RWPE1 (cell line): ENCODE measurements at regions not wholly inside any gene's neighbourhood (a gene's known extent, or its start where the extent isn't known, plus 50 kb on each side); places are given as distances from the start of the nearest gene placed in this dataset.

ENCODE experiments used
- CTCF ChIA-PET: fragments of 350-600 bp; sonication (Branson Sonifier 250); formaldehyde crosslinking; extraction: SDS; loops from one replicate; lab custom pipeline; 2021; lab: Yijun Ruan, JAX
- POLR2A ChIA-PET: fragments of 400-600 bp; formaldehyde crosslinking; extraction: SDS; loops from one replicate; lab custom pipeline; 2020; ENCODE audit warnings: antibody characterized with exemption; ENCODE audit not compliant: low non-redundant PET; lab: Yijun Ruan, JAX
- DNase-seq: peaks from one replicate; pipeline ENCODE4 v3.0.0; 2012; ENCODE audit warnings: low spot score
- H3K27ac ChIP-seq: fragments of 450-650 bp; 2 replicates; pipeline ENCODE4 v1.5.1; 2017
- TF ChIP-seq, protein P1 (sequence below): fragments of 450-650 bp; conservative IDR thresholded peaks from 2 replicates; pipeline ENCODE4 v1.5.1; 2017; ENCODE audit warnings: low read depth, mild to moderate bottlenecking

DNA sequence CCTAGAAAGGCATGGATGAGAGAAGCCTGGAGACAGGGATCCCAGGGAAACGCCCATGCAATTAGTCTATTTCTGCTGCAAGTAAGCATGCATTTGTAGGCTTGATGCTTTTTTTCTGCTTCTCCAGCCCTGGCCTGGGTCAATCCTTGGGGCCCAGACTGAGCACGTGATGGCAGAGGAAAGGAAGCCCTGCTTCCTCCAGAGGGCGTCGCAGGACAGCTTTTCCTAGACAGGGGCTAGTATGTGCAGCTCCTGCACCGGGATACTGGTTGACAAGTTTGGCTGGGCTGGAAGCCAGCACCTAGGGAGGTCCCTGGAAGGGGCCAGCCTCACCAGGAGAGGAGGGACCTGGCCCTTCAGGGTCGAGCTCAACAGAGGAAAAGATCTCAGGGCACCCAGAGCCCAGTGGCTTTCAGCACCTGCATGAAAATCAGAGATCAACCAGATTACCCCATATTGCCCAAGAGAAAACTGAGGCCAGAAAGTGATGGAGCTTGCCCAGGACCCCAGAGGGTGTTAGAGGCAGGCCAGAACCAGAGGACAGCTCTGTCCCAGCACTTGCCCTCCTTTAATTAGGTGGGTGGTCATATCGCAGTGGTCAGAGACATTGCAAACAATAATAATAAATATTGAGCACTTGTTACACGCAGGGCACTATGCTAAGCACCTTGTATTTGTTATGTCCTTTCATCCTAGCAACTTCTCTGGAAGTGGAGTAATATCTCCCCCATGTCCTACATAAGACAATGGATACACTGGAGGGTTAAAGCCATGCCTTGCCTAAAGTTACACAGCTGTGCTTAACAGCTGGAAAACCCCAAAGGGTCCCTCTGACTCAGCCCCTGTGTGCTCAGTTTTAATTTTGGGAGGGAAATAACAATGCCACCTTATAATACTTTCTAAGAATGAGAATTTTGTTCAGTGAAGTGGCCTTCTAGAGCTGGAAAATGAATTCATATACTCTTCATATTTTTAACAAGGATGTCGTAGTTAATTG, 67.1 kb downstream of the KLF4 start:
- no peak overlapping the region; the same call in 1 of the 2 replicates for H3K27ac ChIP-seq
- TF ChIP-seq, protein P1, sequence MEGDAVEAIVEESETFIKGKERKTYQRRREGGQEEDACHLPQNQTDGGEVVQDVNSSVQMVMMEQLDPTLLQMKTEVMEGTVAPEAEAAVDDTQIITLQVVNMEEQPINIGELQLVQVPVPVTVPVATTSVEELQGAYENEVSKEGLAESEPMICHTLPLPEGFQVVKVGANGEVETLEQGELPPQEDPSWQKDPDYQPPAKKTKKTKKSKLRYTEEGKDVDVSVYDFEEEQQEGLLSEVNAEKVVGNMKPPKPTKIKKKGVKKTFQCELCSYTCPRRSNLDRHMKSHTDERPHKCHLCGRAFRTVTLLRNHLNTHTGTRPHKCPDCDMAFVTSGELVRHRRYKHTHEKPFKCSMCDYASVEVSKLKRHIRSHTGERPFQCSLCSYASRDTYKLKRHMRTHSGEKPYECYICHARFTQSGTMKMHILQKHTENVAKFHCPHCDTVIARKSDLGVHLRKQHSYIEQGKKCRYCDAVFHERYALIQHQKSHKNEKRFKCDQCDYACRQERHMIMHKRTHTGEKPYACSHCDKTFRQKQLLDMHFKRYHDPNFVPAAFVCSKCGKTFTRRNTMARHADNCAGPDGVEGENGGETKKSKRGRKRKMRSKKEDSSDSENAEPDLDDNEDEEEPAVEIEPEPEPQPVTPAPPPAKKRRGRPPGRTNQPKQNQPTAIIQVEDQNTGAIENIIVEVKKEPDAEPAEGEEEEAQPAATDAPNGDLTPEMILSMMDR = peak; percentile 68
- CTCF ChIA-PET = interaction anchor here (0.6 to 1.4 kb wide), 17 partner anchors 8 to 1392 kb away, joined by 3 to 4 read pairs (median 3); no protein-coding TSS in a partner anchor
- POLR2A ChIA-PET = no interaction called here
- DNase-seq = peak; percentile 82

- DNase-seq = no peak
- CTCF ChIA-PET = interaction anchor here (0.6 to 1.0 kb wide), 2 partner anchors 12 to 15 kb away, joined by 3 read pairs; no protein-coding TSS in a partner anchor
- POLR2A ChIA-PET = interaction anchor here (0.8 kb wide), 1 partner anchor 127 kb away, joined by 5 read pairs; no protein-coding TSS in a partner anchor
- H3K27ac ChIP-seq = no peak overlapping the region
- TF ChIP-seq, protein P1 = no peak
Observed at GRCh38 chr9:107410420-107410819, 79.1 kb downstream of the KLF4 start.

DNA sequence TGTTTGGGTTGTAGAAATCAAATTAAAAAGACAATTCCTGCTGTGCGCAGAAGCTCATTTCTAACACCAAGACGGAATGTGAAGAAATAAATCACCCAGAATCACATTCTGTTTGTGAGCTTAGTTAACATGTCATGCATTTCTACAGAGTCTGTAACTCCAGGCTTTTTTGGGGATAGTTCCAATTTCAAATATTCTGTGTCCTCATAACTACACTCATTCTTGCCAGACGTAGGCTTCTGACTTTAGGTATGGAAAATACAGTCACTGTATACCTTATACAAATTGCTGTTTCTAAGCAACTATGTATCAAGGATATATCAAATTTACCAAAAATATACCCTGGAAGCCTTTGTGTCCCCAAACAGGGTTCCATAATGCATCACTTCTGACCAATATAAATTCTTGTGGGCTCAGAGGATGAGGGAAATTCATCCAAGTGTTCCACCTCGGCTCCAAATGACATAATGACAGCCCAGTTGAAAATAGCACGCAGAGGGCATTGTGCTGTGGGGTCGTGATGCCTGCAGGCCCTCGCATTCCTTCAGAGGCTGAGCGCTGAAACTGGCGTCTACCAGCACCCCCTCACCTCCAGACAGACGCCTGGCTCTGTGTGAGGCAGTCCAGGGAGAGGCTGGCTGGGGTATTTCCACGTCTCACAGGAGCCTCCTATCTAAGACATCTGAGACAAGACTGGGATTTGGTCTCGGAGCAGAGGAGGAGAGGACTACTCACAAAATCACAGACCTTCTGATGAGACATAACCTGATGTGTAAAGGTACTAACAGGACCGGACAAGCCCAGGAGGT, 79.8 kb downstream of the KLF4 start:
- no peak for DNase-seq
- ChIA-PET CTCF (interaction anchor here (0.6 to 1.0 kb wide), 2 partner anchors 12 to 16 kb away, joined by 3 read pairs; no protein-coding TSS in a partner anchor), POLR2A (no interaction called here)
- TF ChIP-seq, protein P1 = no peak
- no peak overlapping the region for H3K27ac ChIP-seq

GRCh38 chr9:107407675-107408074, 81.9 kb downstream of the KLF4 start:
- no peak for DNase-seq
- POLR2A ChIA-PET = no interaction called here
- TF ChIP-seq, protein P1 = no peak
- no peak overlapping the region for H3K27ac ChIP-seq
- CTCF ChIA-PET = no interaction called here

DNA sequence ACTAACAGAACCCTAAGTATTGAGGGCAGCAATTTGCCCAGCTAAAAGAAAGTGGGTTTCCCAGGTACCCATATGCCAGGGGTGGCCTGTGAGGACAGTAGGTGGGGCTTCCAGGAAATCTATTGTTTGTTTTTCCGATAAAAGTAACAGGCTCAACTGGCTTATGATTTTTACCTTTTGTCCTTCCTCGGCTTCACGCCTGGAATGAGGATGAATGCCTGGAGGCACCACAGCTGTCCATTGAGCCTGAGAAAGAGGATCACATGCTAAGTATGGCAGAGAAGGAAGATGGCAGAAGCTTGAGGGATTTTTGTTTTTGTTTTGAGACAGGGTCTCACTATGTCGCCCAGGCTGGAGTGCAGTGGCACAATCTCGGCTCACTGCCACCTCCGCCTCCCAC, 84.1 kb downstream of the KLF4 start:
- TF ChIP-seq, protein P1 = no peak
- ChIA-PET POLR2A (no interaction called here), CTCF (interaction anchor here (0.6 to 0.7 kb wide), 3 partner anchors 15 to 1838 kb away, joined by 3 to 4 read pairs (median 3); no protein-coding TSS in a partner anchor)

GRCh38 chr9:107404736-107405135, 84.8 kb downstream of the KLF4 start:
- TF ChIP-seq, protein P1 = no peak
- ChIA-PET POLR2A (no interaction called here), CTCF (no interaction called here)
- no peak for DNase-seq
- H3K27ac ChIP-seq = no peak overlapping the region

More for the DNA sequence above, 84.1 kb downstream of the KLF4 start:
- no peak overlapping the region for H3K27ac ChIP-seq
- no peak for DNase-seq
